ENCODE measurements at regions not wholly inside any gene's neighbourhood (a gene's known extent, or its start where the extent isn't known, plus 50 kb on each side); places are given as distances from the start of the nearest gene placed in this dataset.
"Not testable (repeated sequence)": the region's sequence is repeated elsewhere in the genome, so short reads cannot be mapped to it uniquely, and the experiment has no call there.

DNA sequence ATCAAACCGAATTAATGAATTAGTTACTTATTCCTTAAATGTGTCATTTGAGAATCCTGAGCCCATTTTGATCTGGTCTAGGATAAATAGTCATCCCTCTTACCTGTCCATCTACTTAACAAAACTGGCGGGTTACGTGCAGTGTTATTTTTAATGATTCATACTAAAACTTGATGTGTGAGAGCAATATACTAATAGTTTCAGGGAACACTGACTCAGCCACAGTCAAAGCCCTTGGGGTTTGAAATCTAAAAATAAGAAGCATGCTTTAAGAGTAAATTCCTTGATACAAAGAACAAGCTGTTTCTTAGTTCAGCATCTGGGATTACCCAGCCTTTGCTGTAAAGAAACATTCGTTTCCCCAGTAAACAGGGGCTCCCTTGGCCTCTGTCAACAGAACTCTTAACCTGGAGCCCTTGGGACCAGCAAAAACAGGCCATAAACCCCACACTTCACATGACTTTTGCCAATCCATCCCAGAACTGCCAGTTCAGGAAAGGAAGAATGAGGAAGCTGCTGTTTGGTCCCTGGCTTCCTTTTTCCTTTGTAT, 370.6 kb upstream of the IGFBP3 start:
- peak; percentile 88 for DNase-seq (ENCODE audit: low read depth)

DNA sequence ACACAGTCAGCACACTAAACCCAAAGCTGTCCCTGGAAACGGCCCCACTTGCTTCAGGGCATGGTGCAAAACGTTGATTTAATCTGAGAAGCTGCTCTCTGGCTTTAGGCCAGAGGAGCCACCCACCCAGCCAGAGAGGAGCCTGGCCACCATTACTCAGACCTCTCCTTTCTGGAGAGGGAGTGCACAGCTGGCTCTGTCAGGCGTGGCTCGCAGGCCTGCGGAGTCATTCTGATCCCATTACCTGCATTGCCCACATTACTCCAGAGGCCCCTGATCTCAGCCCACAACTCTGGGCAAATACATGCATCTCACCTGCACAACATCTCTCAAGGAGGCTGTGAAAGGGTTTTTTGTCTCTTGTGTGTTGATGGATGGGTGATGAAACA, 370.0 kb upstream of the IGFBP3 start:
- DNase-seq (ENCODE audit: low read depth) = peak; percentile 92

DNA sequence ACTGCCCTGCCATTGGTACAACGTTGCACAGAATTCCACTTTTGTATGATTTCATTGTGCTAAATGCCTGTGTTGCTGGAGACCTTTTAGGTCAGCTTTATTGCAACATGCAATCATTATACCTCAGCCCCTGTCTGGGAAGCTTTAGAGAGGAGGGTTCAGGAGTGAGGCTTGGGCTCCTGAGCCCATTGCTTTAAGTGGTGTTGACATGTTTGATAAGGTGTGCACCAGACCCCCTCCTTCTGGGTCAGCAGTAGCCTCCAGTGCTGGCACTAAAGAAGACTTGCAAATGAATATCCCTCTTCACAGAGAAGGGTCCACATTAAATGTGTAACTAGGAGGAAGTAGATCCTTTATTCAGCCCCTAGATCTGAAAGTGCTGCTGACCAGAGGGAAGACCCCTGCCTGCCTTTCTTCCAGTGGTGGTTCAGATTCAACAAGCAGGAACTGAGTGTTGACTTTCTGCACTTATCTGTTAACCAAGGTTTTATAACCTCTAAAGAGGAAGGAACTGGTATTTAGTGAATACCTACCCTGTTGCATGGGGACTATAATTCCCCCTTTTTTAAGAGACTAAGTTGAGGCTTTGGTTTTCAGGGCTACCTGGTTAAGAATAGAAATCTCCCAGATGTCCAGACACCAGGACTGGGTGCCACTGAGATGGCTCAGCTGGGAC, 369.4 kb upstream of the IGFBP3 start:
- no peak for DNase-seq (ENCODE audit: low read depth)

DNA sequence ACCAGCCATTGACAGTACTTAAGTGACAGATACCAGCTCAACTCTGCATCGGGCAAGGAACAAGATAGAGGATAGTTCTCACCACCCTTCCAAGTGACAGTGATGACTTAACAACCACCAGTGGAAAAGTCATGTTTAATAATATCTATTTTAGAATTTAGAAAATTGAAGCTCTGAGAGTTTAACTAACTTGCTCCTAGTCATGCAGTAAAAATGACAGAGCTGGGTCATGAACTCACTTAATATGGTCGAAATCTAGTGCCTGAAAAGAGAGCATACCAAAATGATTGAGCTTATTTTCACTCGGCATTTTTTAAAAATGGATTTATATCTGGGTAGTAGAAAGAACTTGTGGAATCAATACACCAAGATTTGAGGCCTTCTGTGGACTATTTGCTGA, 367.8 kb upstream of the IGFBP3 start:
- DNase-seq (ENCODE audit: low read depth) = no peak

DNA sequence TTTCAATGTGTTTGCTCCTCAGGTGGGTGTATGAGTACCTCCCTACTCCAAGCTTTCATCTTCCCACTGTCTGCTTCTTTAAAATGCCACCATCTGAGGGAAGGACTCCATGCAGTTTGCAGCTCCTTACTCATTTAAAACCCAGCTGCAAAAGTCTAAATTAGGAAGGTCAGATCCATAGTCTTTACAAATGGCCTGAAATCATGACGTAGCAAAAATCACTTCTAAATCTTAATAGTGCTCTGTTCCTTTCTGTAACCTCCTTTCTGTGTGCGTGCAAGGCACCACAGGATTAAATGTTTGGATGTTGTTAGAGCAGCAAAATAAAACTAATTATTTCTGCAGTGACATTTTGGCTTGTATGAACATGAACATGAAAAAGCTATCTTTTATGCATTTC, 366.9 kb upstream of the IGFBP3 start:
- no peak for DNase-seq (ENCODE audit: low read depth)

DNA sequence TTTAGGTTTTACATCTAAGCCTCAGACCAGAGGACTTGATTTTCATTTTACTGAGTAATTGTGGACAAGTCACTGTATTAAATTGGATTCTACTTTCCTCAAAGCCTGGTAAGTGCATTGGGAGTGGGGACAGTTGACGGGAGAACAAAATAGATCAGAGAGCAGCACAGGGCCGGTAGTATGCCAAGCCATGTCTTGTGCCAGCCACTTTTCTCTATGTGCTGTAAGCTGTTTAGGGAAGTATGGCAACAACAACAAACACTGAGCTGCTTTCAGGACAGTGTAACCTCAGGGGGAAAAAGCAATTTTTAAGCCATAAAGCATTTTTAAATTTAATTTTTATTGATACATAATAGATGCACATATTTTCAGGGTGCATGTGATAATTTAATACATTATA, 365.9 kb upstream of the IGFBP3 start:
- no peak for DNase-seq (ENCODE audit: low read depth)

DNA sequence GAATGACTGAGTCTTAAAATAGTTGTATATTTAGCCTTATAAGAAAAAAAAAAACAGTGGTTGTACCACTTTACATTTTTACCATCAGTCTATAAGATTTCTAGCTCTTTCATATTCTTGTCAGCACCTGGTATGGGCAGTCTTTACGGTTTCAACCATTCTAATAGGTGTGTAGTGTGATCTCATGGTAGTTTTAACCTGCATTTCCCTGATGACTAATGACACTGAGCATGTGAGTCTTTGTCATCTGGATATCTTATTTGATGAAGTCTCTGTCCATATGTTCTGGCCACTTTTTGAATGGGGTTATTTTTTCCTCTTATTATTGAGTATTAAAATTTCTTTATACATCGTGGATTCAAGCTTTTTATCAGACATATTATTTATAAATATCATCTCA, 365.3 kb upstream of the IGFBP3 start:
- DNase-seq (ENCODE audit: low read depth) = peak; percentile 23

DNA sequence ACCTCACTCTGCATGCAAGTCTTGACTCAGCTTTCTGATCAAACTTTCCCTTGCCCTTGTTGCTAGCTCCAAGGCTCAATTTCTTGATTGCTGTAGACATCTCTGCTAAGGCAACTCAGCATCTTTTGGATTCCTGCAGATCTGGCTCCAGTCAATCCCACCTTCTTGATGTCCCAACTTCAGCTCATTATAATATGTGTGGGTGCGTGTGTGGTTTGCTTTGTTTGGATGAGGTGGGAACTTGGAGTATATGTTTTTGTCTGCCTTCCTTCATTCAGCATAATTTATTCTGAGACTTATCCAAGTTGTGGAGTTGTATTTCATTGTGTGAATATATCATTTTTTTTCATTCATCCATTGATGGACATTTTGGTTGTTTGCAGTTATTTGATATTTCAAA, 364.8 kb upstream of the IGFBP3 start:
- DNase-seq (ENCODE audit: low read depth) = no peak

DNA sequence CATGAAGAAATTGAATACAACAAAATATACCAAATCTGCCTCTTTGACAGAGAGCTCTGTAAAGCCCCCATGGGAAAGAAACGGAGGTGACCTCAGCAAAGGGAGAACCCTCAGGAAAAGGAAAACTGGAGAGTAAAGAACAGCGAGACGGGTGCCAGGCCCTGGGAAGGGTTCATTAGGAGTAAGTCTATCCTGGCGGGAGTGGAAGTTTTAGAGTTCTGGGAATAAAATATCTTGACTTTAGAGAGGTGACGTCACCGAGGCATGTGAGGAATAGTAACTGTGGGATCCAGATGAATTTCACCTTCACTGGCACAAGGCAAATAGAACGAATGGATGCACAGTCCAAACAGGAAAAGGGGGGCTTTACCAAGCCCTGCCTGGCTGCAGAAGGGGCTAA, 362.8 kb upstream of the IGFBP3 start:
- DNase-seq (ENCODE audit: low read depth) = no peak

DNA sequence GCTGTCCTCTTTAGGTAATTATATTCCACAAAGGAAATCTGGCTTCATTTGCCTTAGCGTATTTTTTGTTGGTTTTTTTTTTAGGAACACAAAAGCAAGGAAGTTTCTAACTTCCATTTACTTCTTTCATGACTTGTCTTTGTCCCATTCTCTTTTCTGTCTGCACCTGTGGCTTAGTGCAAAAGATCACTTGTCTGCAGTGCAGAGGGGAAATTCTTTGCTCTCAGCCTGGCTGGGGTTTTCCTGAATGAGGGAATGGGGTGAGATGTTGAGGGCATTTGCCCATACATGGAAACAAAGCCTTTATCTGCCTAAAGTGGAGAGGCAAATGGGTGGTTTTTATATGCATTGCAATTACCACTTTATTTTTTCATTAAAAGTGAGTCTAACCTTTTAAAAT, 361.1 kb upstream of the IGFBP3 start:
- DNase-seq (ENCODE audit: low read depth) = no peak

DNA sequence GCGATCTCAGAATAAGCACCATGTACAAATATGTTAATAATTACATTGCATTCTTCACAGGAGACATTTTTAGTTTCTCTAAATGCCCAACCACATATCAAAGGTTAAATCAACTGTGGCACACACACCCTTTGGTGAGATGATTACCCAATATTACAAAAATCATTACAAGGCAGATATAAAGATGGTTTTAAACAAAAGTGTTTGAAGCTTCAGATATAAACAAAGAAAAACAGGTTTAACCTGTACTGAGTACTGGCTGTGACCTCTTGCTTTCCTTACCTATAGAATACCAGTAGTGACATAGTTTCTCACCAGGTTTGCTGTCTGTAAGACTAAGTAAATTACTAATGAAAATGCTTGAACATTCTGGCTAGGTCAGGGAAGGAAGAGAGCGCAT, 360.0 kb upstream of the IGFBP3 start:
- DNase-seq (ENCODE audit: low read depth) = no peak

DNA sequence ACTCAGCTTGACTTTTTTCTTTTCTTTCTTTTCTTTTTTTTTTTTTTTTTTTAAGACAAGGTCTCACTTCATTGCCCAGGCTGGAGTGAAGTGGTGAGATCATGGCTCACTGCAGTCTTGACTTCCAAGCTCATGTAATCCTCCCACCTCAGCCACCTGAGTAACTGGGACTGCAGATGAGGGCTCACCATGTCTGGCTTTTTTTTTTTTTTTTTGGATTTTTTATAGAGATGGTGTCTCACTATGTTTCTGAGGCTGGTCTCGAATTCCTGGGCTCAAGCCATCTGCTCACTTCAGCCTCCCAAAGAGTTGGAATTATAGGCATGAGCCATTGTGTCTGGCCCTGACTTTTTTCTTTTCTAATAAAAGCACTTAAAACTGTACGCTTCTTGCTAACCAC, 358.2 kb upstream of the IGFBP3 start:
- no peak for DNase-seq (ENCODE audit: low read depth)

DNA sequence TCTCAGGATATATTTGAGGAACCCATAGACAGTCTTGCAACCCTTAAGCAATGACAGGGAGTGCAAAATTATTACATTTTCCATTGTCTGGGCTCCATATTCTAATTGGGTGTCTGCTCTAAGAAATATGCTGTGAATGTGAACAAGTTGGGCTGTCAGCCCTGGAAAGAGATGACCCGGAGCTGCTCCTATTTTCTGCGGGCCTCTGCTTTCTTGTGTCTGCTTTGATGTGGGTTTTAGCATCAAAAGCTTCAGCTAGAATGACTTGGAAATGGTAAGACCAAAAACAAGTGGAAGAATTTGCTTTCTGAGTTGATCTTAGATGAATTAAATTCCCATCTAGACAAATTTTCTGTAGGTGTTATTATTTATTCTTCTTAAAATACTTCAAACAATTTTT, 343.6 kb upstream of the IGFBP3 start:
- DNase-seq (ENCODE audit: low read depth) = no peak

DNA sequence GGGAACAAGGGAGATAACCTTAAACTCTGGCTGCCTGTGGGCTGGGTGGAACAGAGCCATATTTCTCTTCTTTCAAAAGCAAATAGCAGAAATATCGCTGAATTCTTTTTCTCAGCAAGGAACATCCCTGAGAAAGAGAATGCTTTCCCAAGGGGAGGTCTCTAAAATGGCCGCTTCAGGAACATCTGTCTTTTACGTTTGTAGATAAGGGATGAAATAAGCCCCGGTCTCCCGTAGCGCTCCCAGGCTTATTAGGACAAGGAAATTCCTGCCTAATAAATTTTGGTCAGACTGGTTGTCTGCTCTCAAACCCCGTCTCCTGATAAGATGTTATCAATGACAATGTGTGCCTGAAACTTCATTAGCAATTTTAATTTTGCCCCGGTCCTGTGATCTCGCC, 340.6 kb upstream of the IGFBP3 start:
- DNase-seq (ENCODE audit: low read depth) = not testable (repeated sequence)

DNA sequence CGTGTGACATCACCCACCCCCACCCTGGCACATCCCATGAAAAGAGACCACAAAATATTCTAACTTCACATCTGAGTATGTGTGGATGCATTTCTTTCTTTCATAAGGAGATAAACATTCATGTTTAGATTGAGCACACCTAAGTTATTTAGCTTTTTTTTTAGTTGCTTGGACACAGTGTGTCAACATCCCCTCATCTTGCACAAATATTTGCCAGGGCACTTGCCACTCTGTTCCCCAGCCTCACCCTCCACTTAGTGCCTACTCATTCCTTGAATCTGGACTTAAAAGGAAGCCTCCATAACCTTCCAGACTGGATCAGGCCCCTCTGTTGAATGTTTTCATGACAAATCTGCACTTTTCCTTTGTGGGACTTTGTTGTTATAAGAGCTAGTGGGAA, 338.9 kb upstream of the IGFBP3 start:
- no peak for DNase-seq (ENCODE audit: low read depth)

DNA sequence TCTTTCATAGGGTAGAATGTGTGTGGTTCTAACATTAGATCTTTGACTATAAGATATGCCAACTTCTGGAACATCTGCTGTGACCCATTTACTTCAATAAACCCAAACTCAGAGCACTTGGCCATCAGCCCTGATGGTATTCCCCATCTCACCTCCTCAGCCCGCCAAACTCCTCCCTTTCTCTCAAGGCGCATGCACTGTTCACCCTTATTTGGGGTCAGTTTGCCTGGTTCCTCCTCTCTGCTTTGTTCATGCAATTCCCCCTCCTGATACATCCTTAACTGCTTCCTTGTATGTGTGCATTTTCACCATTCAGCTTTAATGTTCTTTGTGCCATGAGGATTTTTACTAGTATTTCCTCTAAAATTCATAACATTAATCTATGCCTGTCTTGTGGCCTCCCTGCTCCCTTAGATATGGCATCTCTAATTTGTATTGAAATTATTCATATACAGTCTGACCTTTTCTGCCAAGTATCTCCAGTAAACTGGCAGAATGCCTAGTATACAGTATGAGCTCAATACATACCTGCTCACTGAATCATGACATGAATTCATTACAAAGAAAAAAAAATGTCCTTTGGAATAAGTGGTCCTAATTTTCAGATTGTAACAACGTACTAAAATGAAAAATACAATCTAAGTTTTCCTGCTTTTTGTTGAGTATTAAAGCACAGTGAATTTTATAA, 336.8 kb upstream of the IGFBP3 start:
- peak; percentile 98 for DNase-seq (ENCODE audit: low read depth)

DNA sequence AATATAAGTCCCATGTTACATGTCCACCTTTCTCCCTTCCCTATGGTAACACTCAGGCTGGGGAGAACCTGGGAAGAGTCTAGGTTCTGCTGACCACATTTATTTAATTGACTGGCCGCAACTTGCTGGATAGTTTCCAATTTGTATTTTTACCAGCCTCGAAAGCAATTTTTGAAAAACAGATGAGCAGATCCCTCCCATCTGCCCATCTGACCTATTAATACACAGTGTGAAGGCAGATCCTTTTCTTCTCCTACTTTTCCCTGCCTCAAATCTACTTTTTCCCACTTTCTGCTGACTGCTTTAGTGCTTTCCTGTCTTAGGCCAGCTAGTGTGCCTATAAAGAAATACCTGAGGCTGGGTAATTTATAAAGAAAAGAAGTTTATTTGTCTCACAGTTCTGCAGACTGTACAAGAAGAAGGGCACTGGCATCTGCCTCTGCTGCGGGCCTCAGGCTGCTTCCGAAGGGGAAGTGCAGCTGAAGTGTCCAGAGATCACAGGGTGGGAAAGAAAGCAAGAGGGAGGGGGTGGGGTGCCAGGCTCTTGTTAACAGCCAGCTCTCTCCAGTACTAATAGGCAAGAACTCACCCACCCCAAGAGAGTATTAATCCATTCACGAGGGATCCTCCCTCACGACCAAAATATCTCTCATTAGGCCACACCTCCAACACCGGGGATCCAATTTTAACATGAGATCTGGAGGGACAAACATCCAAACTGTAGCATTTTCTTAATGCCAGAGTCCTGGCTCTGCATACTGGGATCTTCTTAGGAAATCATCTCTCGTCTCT, 336.0 kb upstream of the IGFBP3 start:
- DNase-seq (ENCODE audit: low read depth) = peak; percentile 45

DNA sequence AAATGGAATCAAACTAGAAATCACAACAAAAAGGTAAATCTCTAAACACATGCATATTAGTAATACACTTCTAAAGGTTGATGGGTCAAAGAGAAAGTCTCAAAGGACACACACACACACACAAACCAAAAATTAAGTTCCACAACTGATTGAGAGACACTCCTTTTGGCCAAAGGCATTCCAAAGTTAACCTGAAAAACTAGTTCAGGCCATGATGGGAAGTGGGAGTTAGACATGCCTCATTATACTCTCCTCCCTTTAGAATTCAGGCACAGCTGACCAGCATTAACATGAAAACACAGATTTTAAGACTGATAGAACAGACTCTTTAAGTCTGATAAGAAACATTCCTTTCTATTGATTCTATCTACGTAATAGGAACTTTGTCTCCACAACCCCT, 332.4 kb upstream of the IGFBP3 start:
- DNase-seq (ENCODE audit: low read depth) = no peak

DNA sequence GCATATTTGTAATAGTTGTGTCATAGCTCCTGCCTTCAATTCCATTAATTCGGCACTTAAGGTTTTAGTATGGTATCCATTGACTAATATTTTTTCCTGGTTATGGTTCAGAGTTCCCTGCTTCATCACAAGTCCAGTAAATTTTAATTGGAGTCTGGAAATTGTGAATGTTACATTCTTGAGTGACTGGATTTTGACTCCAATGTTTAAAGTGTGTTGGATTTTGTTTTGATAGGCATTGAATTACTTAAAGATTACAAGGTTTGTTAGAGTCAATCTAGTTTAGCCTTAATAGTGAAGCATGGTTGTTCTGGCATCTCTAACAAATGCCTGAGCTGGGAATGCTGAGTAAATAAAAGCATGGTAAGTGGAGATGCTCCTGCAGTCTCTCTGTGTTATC, 326.6 kb upstream of the IGFBP3 start:
- DNase-seq (ENCODE audit: low read depth) = no peak

DNA sequence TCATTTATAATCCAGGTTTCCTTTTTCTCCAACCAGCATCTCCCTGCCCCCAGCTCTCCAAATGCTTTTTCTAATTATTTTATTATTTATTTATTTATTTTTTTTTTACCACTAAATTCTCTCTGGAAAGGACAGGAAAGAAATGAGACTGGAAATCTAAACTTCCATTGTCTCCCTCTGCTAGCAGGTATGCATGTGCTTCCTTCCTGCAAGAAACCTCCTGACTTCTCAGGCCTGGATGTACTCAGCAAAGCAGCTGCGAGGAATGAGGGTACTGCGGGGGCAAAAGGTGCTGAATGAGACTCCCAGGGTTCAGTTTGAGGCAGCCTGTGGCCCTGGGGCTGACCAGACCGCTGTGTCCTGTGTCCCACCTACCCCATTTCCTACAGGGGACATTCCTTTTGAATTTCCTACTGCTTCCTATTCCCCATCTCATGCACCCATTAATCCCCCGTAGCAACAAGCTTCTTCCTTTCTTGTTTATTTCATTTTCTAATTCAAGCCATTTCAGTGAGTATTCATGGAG, 324.6 kb upstream of the IGFBP3 start:
- no peak for DNase-seq (ENCODE audit: low read depth)

DNA sequence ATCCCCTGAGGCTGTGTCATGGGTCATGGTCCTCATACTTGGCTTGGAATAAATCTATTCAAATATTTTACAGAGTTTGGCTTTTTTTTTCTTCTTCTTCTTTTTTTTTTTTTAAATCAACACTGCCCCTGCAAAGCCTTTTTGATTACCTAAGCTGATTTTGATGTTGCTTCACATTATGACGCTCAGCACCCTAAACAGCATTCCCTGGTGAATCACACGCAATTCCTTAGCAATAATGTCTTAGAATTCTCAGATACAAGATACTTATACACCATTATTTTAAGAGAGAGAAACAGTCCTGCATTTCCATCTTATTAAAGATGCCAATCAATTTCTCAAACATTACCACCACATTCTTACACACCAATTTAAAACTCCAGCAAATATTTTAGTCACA, 323.7 kb upstream of the IGFBP3 start:
- DNase-seq (ENCODE audit: low read depth) = peak; percentile 40

DNA sequence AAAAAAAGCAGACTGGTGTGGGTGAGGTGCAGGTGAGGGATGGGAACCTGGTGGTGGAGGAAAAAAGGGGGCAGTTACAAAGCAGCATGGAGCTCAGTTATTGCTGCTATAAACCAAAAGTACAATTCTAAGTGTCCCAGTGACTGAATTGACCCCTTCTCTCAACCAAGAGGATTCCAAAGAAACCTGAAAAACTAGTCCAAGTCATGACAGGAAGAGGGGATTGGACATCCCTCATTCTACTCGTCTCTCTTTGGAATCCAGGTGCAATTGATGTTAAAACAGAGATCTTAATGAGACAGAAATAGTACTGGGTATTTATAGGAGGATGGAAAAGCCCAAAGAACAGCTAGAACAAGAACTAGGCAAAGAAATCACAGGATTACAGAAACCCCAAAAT, 322.3 kb upstream of the IGFBP3 start:
- DNase-seq (ENCODE audit: low read depth) = no peak

DNA sequence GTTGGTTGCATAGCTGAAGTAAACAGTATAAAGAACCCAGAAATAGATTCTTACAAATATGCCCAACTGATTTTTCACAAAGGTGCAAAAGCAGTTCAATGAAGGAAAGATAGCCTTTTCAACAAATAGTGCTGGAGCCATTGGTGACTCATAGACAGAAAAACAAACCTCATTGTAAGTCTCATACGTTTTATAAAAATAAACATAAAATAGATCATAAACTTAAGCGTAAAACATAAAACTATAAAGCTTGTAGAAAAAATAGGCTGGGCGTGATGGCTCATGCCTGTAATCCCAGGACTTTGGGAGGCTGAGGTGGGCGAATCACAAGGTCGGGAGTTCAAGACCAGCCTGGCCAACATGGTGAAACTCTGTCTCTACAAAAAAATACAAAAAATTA, 318.8 kb upstream of the IGFBP3 start:
- peak; percentile 41 for DNase-seq (ENCODE audit: low read depth)
